ENCODE measurements at regions not wholly inside any gene's neighbourhood (a gene's known extent, or its start where the extent isn't known, plus 50 kb on each side); places are given as distances from the start of the nearest gene placed in this dataset.

GRCh38 chr14:38504175-38504574 is 248.3 kb upstream of the CLEC14A start:
- no peak for DNase-seq

- no peak for DNase-seq
These were observed 246.3 kb upstream of the CLEC14A start for GRCh38 chr14:38502239-38502638.

GRCh38 chr14:38500125-38500524 is 244.2 kb upstream of the CLEC14A start:
- DNase-seq = no peak

- no peak for DNase-seq
These were observed 240.2 kb upstream of the CLEC14A start for GRCh38 chr14:38496092-38496491.

- no peak for DNase-seq
These were observed 234.4 kb upstream of the CLEC14A start for GRCh38 chr14:38490273-38490672.

GRCh38 chr14:38485026-38485425 is 229.1 kb upstream of the CLEC14A start:
- no peak for DNase-seq

GRCh38 chr14:38481952-38482678 is 226.2 kb upstream of the CLEC14A start:
- DNase-seq = no peak

GRCh38 chr14:38469156-38469555 is 213.3 kb upstream of the CLEC14A start:
- DNase-seq = no peak

GRCh38 chr14:38442208-38442607 is 186.3 kb upstream of the CLEC14A start:
- no peak for DNase-seq

- no peak for DNase-seq
These were observed 176.3 kb upstream of the CLEC14A start for GRCh38 chr14:38432186-38432585.

- no peak for DNase-seq
These were observed 175.3 kb upstream of the CLEC14A start for GRCh38 chr14:38431156-38431555.

- no peak for DNase-seq
These were observed 174.6 kb upstream of the CLEC14A start for GRCh38 chr14:38430522-38430921.

- DNase-seq = no peak
These were observed 169.6 kb upstream of the CLEC14A start for GRCh38 chr14:38425324-38425976.

GRCh38 chr14:38420048-38420447 is 164.2 kb upstream of the CLEC14A start:
- no peak for DNase-seq

- DNase-seq = no peak
These were observed 163.7 kb upstream of the CLEC14A start for GRCh38 chr14:38419579-38419978.

GRCh38 chr14:38412654-38413053 is 156.8 kb upstream of the CLEC14A start:
- DNase-seq = no peak

- no peak for DNase-seq
These were observed 154.5 kb upstream of the CLEC14A start for GRCh38 chr14:38410442-38410841.

- DNase-seq = no peak
These were observed 153.3 kb upstream of the CLEC14A start for GRCh38 chr14:38409071-38409705.

GRCh38 chr14:38405851-38406635 is 150.2 kb upstream of the CLEC14A start:
- DNase-seq = no peak

- DNase-seq = no peak
These were observed 148.7 kb upstream of the CLEC14A start for GRCh38 chr14:38404616-38405015.

GRCh38 chr14:38404100-38404541 is 148.2 kb upstream of the CLEC14A start:
- no peak for DNase-seq

- DNase-seq = no peak
These were observed 144.9 kb upstream of the CLEC14A start for GRCh38 chr14:38400751-38401150.

GRCh38 chr14:38399652-38400051 is 143.8 kb upstream of the CLEC14A start:
- DNase-seq = no peak

Data from cerebellar nuclear complex (tissue), 1 donor.